Adrenal gland (tissue), 5 donors: ENCODE measurements at regions not wholly inside any gene's neighbourhood (a gene's known extent, or its start where the extent isn't known, plus 50 kb on each side); places are given as distances from the start of the nearest gene placed in this dataset.

Experiments
- POLR2A ChIP-seq, 2 donors: fragments of 450-650 bp; IDR thresholded peaks; one replicate each; pipeline ENCODE4 v1.6.1; 2017; ENCODE audit warnings: antibody characterized with exemption in 2 of 2, mild to moderate bottlenecking in 2 of 2, moderate library complexity in 1 of 2
- TF ChIP-seq, protein P1 (sequence below), 6 experiments: fragments of 450-650 bp in 4 of 6; fragments of 200-600 bp in 2 of 6; sonication (generic) in 1 of 6; IDR thresholded peaks; 1 replicate in 5 of 6; 2 replicates in 1 of 6; pipeline versions ENCODE4 v1.5.1 to v1.8.0; 2016 to 2021; ENCODE audit warnings: antibody characterized with exemption in 6 of 6, mild to moderate bottlenecking in 2 of 6, moderate library complexity in 1 of 6
- donor health status: DM: no; HTN: no; CAD: no.

- TF ChIP-seq, protein P1, sequence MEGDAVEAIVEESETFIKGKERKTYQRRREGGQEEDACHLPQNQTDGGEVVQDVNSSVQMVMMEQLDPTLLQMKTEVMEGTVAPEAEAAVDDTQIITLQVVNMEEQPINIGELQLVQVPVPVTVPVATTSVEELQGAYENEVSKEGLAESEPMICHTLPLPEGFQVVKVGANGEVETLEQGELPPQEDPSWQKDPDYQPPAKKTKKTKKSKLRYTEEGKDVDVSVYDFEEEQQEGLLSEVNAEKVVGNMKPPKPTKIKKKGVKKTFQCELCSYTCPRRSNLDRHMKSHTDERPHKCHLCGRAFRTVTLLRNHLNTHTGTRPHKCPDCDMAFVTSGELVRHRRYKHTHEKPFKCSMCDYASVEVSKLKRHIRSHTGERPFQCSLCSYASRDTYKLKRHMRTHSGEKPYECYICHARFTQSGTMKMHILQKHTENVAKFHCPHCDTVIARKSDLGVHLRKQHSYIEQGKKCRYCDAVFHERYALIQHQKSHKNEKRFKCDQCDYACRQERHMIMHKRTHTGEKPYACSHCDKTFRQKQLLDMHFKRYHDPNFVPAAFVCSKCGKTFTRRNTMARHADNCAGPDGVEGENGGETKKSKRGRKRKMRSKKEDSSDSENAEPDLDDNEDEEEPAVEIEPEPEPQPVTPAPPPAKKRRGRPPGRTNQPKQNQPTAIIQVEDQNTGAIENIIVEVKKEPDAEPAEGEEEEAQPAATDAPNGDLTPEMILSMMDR (IDR thresholded peaks at IDR 0.05) = no peak
- no peak for TF ChIP-seq POLR2A (IDR thresholded peaks at IDR 0.05)
Measured at GRCh38 chr10:85067955-85068354, 739.6 kb downstream of the CCSER2 start.
